HAP-1 (cell line): ENCODE measurements at regions not wholly inside any gene's neighbourhood (a gene's known extent, or its start where the extent isn't known, plus 50 kb on each side); places are given as distances from the start of the nearest gene placed in this dataset.

ENCODE experiments used
- DNase-seq, 2 experiments: peaks; one replicate each; pipeline ENCODE4 v3.0.0-alpha.2; 2016 to 2020; ENCODE audit warnings: low spot score in 2 of 2
- H3K27me3 ChIP-seq: fragments of 250-450 bp; sonication (Bioruptor Pico); 2 replicates; pipeline ENCODE4 v1.5.1; 2020; ENCODE audit warnings: low read depth, mild to moderate bottlenecking, moderate library complexity
- H3K36me3 ChIP-seq: fragments of 250-450 bp; sonication (Bioruptor Pico); replicated peaks from 2 replicates; pipeline ENCODE4 v1.5.1; 2020; ENCODE audit warnings: mild to moderate bottlenecking
- H3K4me1 ChIP-seq: fragments of 250-450 bp; sonication (Bioruptor Pico); 2 replicates; pipeline ENCODE4 v1.5.1; 2020; ENCODE audit warnings: mild to moderate bottlenecking
- H3K4me3 ChIP-seq: fragments of 250-450 bp; sonication (Bioruptor Pico); 2 replicates; pipeline ENCODE4 v1.5.1; 2020; ENCODE audit warnings: mild to moderate bottlenecking, moderate library complexity
- H3K9me3 ChIP-seq: fragments of 250-450 bp; sonication (Bioruptor Pico); 2 replicates; pipeline ENCODE4 v1.5.1; 2020; ENCODE audit warnings: mild to moderate bottlenecking, moderate library complexity
- in situ Hi-C: fragments of 300-500 bp; cut with MboI; formaldehyde crosslinking; loops from 3 replicates; pipeline ENCODE4 v1.14.3; 2020; ENCODE audit warnings: low sequenced_read_pairs, inconsistent platforms, mixed read lengths

GRCh38 chr11:92826136-92826535 lies 143.3 kb upstream of the MTNR1B start:
- no peaks in the 10 kb centered on the region for H3K9me3 ChIP-seq
- in situ Hi-C loops, result no loop called here
- no peaks in the 10 kb centered on the region for H3K4me1 ChIP-seq

DNA sequence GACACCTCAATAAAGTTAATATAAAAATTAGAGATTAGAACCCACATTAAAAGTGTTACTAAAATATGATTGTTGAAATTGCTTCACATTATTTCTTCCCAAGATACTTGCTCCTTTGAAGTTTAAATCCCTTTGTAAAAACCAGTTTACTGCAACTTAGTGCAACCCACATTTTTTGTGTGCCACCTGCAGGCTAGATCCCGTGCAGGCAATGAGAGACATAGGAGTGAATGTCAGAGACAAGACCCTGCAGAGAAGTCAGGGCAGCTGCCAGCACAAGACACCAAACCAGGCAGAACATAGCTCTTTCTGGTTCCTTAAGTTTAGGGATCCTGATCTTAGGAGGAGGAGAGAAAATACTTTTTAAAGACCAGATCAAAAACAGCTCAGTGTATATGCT lies 142.8 kb upstream of the MTNR1B start:
- in situ Hi-C loops, result no loop called here
- H3K9me3 ChIP-seq, result no peaks in the 10 kb centered on the region
- DNase-seq, result no peak
- H3K4me3 ChIP-seq, result no peak overlapping the region
- no peaks in the 10 kb centered on the region for H3K27me3 ChIP-seq
- H3K36me3 ChIP-seq, result no peaks in the 10 kb centered on the region
- no peaks in the 10 kb centered on the region for H3K4me1 ChIP-seq

More at GRCh38 chr11:92826136-92826535, 143.3 kb upstream of the MTNR1B start:
- no peak for DNase-seq
- H3K36me3 ChIP-seq, result no peaks in the 10 kb centered on the region
- no peaks in the 10 kb centered on the region for H3K27me3 ChIP-seq
- no peak overlapping the region for H3K4me3 ChIP-seq

GRCh38 chr11:92827132-92827531 lies 142.3 kb upstream of the MTNR1B start:
- Histone ChIP-seq H3K4me3 (no peak overlapping the region), H3K36me3 (no peaks in the 10 kb centered on the region), H3K4me1 (no peaks in the 10 kb centered on the region), H3K27me3 (no peaks in the 10 kb centered on the region), H3K9me3 (no peaks in the 10 kb centered on the region)
- DNase-seq, result no peak
- in situ Hi-C loops, result no loop called here

DNA sequence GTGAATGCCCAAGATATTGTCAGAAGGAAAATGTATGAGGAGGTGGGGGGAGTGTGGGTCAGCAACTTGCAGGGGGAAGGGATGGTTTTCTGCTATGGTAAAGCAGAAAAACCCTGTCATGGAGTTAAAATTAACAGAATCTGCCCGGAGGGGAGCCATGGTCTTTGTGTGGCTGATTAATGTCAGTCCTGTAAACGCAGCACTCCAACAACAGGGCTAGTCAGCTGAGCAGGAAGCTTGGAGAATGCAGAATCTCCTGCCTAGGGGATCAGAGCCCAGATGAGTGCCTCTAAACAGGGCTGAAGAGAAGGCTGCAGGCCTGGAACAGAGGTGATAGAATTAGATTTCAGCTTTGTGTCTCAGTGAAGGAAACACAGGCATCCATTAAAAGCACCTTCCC lies 140.9 kb upstream of the MTNR1B start:
- no peak overlapping the region for H3K4me3 ChIP-seq
- H3K9me3 ChIP-seq, result no peaks in the 10 kb centered on the region
- H3K27me3 ChIP-seq, result no peaks in the 10 kb centered on the region
- no peaks in the 10 kb centered on the region for H3K36me3 ChIP-seq
- no peak for DNase-seq
- H3K4me1 ChIP-seq, result no peaks in the 10 kb centered on the region
- in situ Hi-C loops, result no loop called here

GRCh38 chr11:92829121-92829520 lies 140.3 kb upstream of the MTNR1B start:
- Histone ChIP-seq H3K4me3 (no peak overlapping the region), H3K4me1 (no peaks in the 10 kb centered on the region), H3K36me3 (no peaks in the 10 kb centered on the region), H3K9me3 (no peaks in the 10 kb centered on the region), H3K27me3 (no peaks in the 10 kb centered on the region)
- no peak for DNase-seq
- in situ Hi-C loops, result no loop called here

GRCh38 chr11:92829671-92830070 lies 139.8 kb upstream of the MTNR1B start:
- in situ Hi-C loops, result no loop called here
- DNase-seq, result no peak
- H3K4me1 ChIP-seq, result no peaks in the 10 kb centered on the region
- H3K4me3 ChIP-seq, result no peak overlapping the region
- H3K27me3 ChIP-seq, result no peaks in the 10 kb centered on the region
- no peaks in the 10 kb centered on the region for H3K9me3 ChIP-seq
- no peaks in the 10 kb centered on the region for H3K36me3 ChIP-seq

DNA sequence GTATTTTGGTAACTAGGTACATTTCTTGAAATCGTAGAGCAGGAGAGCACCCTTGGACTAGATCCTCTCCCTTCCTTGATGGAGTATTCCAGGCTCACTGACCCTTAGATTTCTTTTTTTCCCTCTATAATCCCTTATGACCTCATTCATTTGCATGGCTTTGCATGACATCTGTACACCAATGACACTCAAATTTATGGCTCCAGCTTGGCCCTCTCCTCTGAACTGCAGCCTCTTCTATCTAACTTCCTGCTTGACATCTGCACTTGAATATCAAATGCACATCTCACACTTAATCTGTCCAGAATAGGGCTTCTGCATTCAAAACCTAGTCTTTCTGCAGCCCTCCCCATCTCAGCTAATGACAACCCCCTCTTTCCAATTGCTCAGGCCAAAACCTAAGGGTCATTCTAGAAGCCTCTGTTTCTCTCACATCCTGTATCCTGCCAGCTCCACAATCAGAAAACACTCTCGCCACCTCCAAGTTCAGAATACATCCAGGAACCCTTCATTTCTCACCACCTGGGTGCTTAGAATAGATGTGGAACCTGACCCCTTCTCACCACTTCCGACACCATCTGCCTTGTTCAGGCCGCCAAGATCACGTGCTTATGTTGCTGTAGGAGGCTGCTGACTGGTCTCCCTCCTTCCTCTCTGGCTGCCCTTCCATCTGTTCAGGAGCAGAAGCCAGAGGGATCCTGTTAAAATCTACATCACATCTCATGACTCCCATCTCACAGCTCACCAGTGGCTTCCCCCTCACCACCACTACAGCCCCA lies 138.9 kb upstream of the MTNR1B start:
- Histone ChIP-seq H3K4me1 (no peaks in the 10 kb centered on the region), H3K36me3 (no peaks in the 10 kb centered on the region), H3K4me3 (no peak overlapping the region), H3K9me3 (no peaks in the 10 kb centered on the region), H3K27me3 (no peaks in the 10 kb centered on the region)
- in situ Hi-C loops, result no loop called here
- DNase-seq, result no peak

DNA sequence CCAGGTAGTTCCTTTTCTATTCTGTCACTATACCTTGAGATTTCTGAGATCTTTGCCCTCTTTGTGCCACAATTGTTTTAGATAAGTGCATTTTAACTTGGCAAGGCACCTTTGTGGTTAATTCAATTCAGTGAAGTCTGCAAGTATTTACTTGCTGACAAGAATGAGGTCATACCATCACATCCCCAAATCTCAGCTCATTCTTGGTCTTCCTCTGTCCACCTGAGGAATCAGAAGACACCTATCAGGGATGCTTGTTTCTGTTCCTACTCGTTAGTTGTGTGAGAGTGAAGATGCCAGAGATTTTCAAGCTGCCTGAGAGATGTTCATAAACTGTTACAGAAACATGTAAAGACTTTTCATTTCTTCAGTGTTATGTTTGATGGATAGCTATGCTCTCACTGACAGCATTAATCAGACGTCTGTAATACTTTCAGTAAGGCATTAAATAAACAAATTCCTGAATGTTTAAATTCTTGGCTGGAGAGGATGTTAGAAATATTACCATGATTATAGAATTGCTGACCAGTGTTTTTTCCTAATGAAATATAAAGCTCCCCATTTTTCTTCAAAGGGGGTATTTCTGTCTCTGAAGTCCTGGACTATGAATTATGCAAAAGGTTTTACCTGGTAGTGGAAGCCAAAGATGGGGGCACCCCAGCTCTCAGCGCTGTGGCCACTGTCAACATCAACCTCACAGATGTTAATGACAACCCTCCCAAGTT lies 135.0 kb upstream of the MTNR1B start:
- no peaks in the 10 kb centered on the region for H3K4me1 ChIP-seq
- H3K4me3 ChIP-seq, result no peak overlapping the region
- H3K27me3 ChIP-seq, result no peaks in the 10 kb centered on the region
- DNase-seq, result no peak
- H3K36me3 ChIP-seq, result no peaks in the 10 kb centered on the region
- in situ Hi-C loops, result no loop called here
- no peaks in the 10 kb centered on the region for H3K9me3 ChIP-seq

- DNase-seq, result no peak
- Histone ChIP-seq H3K36me3 (no peaks in the 10 kb centered on the region), H3K4me1 (no peaks in the 10 kb centered on the region), H3K4me3 (no peak overlapping the region), H3K9me3 (no peaks in the 10 kb centered on the region), H3K27me3 (no peaks in the 10 kb centered on the region)
- in situ Hi-C loops, result no loop called here
These were observed 131.9 kb upstream of the MTNR1B start for GRCh38 chr11:92837595-92837994.

DNA sequence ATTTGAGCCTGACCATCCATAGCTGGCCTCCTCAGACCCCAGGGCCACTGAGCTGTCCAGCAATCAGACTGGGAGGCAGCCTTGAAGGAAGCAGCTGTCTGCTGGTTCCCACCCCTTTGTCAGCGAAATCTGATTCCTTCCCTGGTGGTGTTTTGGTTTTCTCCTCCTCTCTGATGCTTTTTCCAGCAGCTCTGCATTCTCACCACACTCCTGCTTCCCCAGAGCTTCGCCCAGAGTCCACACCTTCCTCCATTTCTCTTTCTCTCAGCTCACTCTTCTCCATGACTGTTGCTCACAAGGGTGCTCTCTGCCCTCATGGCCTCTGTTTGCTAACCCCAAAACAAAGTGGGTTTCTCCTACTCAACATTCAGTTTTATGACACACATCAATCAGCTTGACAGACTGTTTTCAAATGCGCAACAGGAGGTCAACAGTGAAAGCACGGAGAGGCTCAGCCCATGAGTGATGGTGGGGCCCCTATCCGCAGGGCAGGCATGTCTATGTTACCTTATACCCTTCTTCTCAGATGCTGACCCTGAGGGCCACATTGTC lies 130.6 kb upstream of the MTNR1B start:
- H3K9me3 ChIP-seq, result no peaks in the 10 kb centered on the region
- H3K4me1 ChIP-seq, result no peaks in the 10 kb centered on the region
- DNase-seq, result no peak
- in situ Hi-C loops, result no loop called here
- no peak overlapping the region for H3K4me3 ChIP-seq
- no peaks in the 10 kb centered on the region for H3K27me3 ChIP-seq
- no peaks in the 10 kb centered on the region for H3K36me3 ChIP-seq

GRCh38 chr11:92839450-92839849 lies 130.0 kb upstream of the MTNR1B start:
- Histone ChIP-seq H3K36me3 (no peaks in the 10 kb centered on the region), H3K27me3 (no peaks in the 10 kb centered on the region), H3K4me1 (no peaks in the 10 kb centered on the region), H3K9me3 (no peaks in the 10 kb centered on the region), H3K4me3 (no peak overlapping the region)
- in situ Hi-C loops, result no loop called here
- no peak for DNase-seq

DNA sequence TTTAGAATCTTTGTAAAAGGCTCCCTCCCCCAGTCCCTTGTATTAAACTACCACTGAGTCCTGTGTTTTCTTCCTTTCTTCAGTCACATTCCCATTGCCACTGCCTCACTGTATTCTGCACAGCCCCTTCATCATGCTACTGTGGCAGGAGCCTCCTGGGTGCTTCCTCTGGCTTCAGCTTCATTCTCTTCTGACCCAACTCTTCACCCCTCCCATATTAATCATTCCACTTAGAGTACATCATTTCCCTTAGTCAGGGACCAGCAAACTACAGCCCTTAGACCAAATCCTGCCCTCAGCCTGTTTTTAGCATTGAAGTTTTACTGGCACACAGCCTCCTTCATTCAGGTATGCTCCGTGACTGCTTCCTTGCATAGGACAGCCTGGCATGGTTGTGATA lies 127.7 kb upstream of the MTNR1B start:
- no peak overlapping the region for H3K4me3 ChIP-seq
- H3K9me3 ChIP-seq, result no peaks in the 10 kb centered on the region
- H3K27me3 ChIP-seq, result no peaks in the 10 kb centered on the region
- DNase-seq, result no peak
- H3K4me1 ChIP-seq, result no peaks in the 10 kb centered on the region
- H3K36me3 ChIP-seq, result no peaks in the 10 kb centered on the region
- in situ Hi-C loops, result no loop called here

DNA sequence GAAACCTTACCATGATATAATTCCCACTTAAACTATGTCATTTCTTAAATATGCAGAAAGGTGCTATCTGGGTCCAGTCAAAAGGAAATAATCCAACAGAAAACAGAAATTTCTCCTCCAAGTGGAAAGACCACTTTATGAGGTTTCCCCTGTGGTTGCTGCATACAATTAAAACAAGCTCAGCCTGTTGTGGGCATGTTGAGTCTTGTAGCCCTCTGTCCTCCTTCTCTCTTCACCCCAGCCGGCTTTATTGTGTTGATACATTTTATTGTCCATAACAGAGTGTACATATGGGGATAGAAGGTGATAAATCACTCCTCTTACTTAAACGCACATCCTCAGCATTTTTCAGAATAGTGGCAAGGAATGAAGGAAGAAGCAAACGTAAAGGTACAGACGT lies 126.0 kb upstream of the MTNR1B start:
- no peaks in the 10 kb centered on the region for H3K4me1 ChIP-seq
- in situ Hi-C loops, result no loop called here
- no peak for DNase-seq
- H3K27me3 ChIP-seq, result no peaks in the 10 kb centered on the region
- no peaks in the 10 kb centered on the region for H3K36me3 ChIP-seq
- H3K9me3 ChIP-seq, result no peaks in the 10 kb centered on the region
- no peak overlapping the region for H3K4me3 ChIP-seq

DNA sequence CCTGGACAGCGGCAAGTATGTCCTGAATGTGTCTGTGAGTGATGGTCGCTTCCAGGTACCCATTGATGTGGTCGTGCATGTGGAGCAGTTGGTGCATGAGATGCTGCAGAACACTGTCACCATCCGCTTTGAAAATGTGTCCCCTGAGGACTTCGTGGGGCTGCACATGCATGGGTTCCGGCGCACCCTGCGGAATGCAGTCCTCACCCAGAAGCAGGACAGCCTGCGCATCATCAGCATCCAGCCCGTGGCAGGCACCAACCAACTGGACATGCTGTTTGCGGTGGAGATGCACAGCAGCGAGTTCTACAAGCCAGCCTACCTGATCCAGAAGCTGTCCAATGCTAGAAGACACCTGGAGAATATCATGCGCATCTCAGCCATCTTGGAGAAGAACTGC lies 125.3 kb upstream of the MTNR1B start:
- Histone ChIP-seq H3K36me3 (no peaks in the 10 kb centered on the region), H3K9me3 (no peaks in the 10 kb centered on the region), H3K4me1 (no peaks in the 10 kb centered on the region), H3K27me3 (no peaks in the 10 kb centered on the region), H3K4me3 (no peak overlapping the region)
- no peak for DNase-seq
- in situ Hi-C loops, result no loop called here
